ENCODE measurements at regions not wholly inside any gene's neighbourhood (a gene's known extent, or its start where the extent isn't known, plus 50 kb on each side); places are given as distances from the start of the nearest gene placed in this dataset.
"Not testable (repeated sequence)": the region's sequence is repeated elsewhere in the genome, so short reads cannot be mapped to it uniquely, and the experiment has no call there.

DNA sequence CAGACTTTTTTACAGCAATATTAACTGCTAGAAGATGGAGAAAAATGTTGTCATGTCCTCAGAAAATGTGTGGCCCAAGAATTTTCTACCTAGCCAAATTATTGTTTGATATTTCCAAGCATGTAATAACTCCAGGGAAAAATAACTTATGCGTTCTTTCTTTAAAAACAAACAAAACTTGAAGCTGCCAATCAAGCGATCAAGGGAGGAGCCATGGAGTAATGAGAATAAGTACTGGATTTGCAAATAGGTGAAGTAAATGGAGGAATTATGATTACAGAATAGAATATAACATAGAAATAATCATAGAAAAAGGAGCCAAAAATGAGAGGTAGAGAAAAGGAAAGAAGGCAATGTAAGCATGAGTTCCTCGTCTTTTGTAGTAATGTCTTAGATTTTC is 225.3 kb downstream of the DLEU7 start:
- Histone ChIP-seq H3K36me3 (ENCODE audit: low read length) (no peaks in the 10 kb centered on the region), H3K79me2 (ENCODE audit: insufficient read depth, low read length) (no peaks in the 10 kb centered on the region), H3K9me2 (replicated peaks; ENCODE audit: insufficient read depth, low read length) (no peaks in the 10 kb centered on the region), H4K20me1 (ENCODE audit: low read depth, low read length) (no peaks in the 10 kb centered on the region), H3K4me3 (ENCODE audit: insufficient read depth, low read length, poor library complexity, severe bottlenecking) (no peak overlapping the region), H3K27ac (ENCODE audit: low read depth, low read length) (no peak overlapping the region), H3K9me3 (ENCODE audit: insufficient read depth, low read length) (no peaks in the 10 kb centered on the region), H3K9ac (ENCODE audit: low read length) (no peak overlapping the region), H3F3A (ENCODE audit: insufficient read depth) (no peaks in the 10 kb centered on the region), H3K27me3 (ENCODE audit: low read length) (no peaks in the 10 kb centered on the region), H2AFZ (ENCODE audit: low read depth, low read length, severe bottlenecking) (no peak overlapping the region), H3K4me2 (ENCODE audit: low read depth, low read length, poor library complexity, severe bottlenecking) (no peak overlapping the region)
- no peak for TF ChIP-seq EZH2phosphoT487 (conservative IDR thresholded peaks at IDR 0.05; ENCODE audit: low read length)
- TF ChIP-seq, protein P1, sequence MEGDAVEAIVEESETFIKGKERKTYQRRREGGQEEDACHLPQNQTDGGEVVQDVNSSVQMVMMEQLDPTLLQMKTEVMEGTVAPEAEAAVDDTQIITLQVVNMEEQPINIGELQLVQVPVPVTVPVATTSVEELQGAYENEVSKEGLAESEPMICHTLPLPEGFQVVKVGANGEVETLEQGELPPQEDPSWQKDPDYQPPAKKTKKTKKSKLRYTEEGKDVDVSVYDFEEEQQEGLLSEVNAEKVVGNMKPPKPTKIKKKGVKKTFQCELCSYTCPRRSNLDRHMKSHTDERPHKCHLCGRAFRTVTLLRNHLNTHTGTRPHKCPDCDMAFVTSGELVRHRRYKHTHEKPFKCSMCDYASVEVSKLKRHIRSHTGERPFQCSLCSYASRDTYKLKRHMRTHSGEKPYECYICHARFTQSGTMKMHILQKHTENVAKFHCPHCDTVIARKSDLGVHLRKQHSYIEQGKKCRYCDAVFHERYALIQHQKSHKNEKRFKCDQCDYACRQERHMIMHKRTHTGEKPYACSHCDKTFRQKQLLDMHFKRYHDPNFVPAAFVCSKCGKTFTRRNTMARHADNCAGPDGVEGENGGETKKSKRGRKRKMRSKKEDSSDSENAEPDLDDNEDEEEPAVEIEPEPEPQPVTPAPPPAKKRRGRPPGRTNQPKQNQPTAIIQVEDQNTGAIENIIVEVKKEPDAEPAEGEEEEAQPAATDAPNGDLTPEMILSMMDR (IDR thresholded peaks at IDR 0.05; ENCODE audit: insufficient read depth, low read length, poor library complexity, severe bottlenecking) = no peak

GRCh38 chr13:50626101-50626547 is 217.4 kb downstream of the DLEU7 start:
- Histone ChIP-seq H3K9ac (ENCODE audit: low read length) (no peak overlapping the region), H3K27ac (ENCODE audit: low read depth, low read length) (no peak overlapping the region), H3K36me3 (ENCODE audit: low read length) (no peaks in the 10 kb centered on the region), H3K79me2 (ENCODE audit: insufficient read depth, low read length) (no peaks in the 10 kb centered on the region), H3F3A (ENCODE audit: insufficient read depth) (no peaks in the 10 kb centered on the region), H2AFZ (ENCODE audit: low read depth, low read length, severe bottlenecking) (no peak overlapping the region), H3K4me3 (ENCODE audit: insufficient read depth, low read length, poor library complexity, severe bottlenecking) (no peak overlapping the region), H3K4me2 (ENCODE audit: low read depth, low read length, poor library complexity, severe bottlenecking) (no peak overlapping the region), H3K27me3 (ENCODE audit: low read length) (no peaks in the 10 kb centered on the region), H3K9me2 (replicated peaks; ENCODE audit: insufficient read depth, low read length) (no peaks in the 10 kb centered on the region), H4K20me1 (ENCODE audit: low read depth, low read length) (no peaks in the 10 kb centered on the region), H3K9me3 (ENCODE audit: insufficient read depth, low read length) (no peaks in the 10 kb centered on the region)
- TF ChIP-seq, protein P1 (IDR thresholded peaks at IDR 0.05; ENCODE audit: insufficient read depth, low read length, poor library complexity, severe bottlenecking) = no peak
- TF ChIP-seq EZH2phosphoT487 (conservative IDR thresholded peaks at IDR 0.05; ENCODE audit: low read length) = no peak

DNA sequence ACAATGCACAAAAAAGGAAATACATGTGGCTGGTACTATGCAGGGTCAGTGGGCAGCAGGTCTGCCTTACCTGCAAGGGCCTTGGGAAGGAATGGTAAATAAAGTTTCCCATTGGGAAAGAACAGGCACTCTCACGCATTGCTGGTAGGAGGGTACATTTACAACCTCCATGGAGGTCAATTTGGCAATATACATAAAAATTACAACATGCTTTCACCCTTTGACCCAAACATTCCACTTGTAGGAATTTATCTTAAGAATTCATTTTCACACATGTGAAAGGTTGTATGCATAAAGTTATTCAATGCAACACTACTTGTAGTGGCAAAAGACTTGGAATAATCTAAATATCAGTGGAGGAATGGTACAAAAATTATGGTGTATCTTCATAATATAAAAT is 216.4 kb downstream of the DLEU7 start:
- no peaks in the 10 kb centered on the region for H3K9me2 ChIP-seq (replicated peaks; ENCODE audit: insufficient read depth, low read length)
- H2AFZ ChIP-seq (ENCODE audit: low read depth, low read length, severe bottlenecking) = no peak overlapping the region
- H3K9me3 ChIP-seq (ENCODE audit: insufficient read depth, low read length) = no peaks in the 10 kb centered on the region
- H3K4me3 ChIP-seq (ENCODE audit: insufficient read depth, low read length, poor library complexity, severe bottlenecking) = no peak overlapping the region
- H3K27me3 ChIP-seq (ENCODE audit: low read length) = no peaks in the 10 kb centered on the region
- H4K20me1 ChIP-seq (ENCODE audit: low read depth, low read length) = no peaks in the 10 kb centered on the region
- no peak overlapping the region for H3K9ac ChIP-seq (ENCODE audit: low read length)
- no peak overlapping the region for H3K27ac ChIP-seq (ENCODE audit: low read depth, low read length)
- H3K36me3 ChIP-seq (ENCODE audit: low read length) = no peaks in the 10 kb centered on the region
- H3K79me2 ChIP-seq (ENCODE audit: insufficient read depth, low read length) = no peaks in the 10 kb centered on the region
- H3K4me2 ChIP-seq (ENCODE audit: low read depth, low read length, poor library complexity, severe bottlenecking) = no peak overlapping the region
- TF ChIP-seq, protein P1 (IDR thresholded peaks at IDR 0.05; ENCODE audit: insufficient read depth, low read length, poor library complexity, severe bottlenecking) = no peak
- no peaks in the 10 kb centered on the region for H3F3A ChIP-seq (ENCODE audit: insufficient read depth)

GRCh38 chr13:50628512-50628911 is 215.0 kb downstream of the DLEU7 start:
- H3K9me2 ChIP-seq (replicated peaks; ENCODE audit: insufficient read depth, low read length); H3K4me3 ChIP-seq (ENCODE audit: insufficient read depth, low read length, poor library complexity, severe bottlenecking); H3K27ac ChIP-seq (ENCODE audit: low read depth, low read length); H3K9ac ChIP-seq (ENCODE audit: low read length); H3K4me2 ChIP-seq (ENCODE audit: low read depth, low read length, poor library complexity, severe bottlenecking); H3F3A ChIP-seq (ENCODE audit: insufficient read depth); H3K36me3 ChIP-seq (ENCODE audit: low read length); H3K27me3 ChIP-seq (ENCODE audit: low read length); H4K20me1 ChIP-seq (ENCODE audit: low read depth, low read length); H3K79me2 ChIP-seq (ENCODE audit: insufficient read depth, low read length); H2AFZ ChIP-seq (ENCODE audit: low read depth, low read length, severe bottlenecking); H3K9me3 ChIP-seq (ENCODE audit: insufficient read depth, low read length): not testable (repeated sequence)

All from SU-DHL-6 (cell line).